HepG2 (cell line): ENCODE measurements at regions not wholly inside any gene's neighbourhood (a gene's known extent, or its start where the extent isn't known, plus 50 kb on each side); places are given as distances from the start of the nearest gene placed in this dataset.

Experiments used
- ATAC-seq: fragments of 200-7000 bp; cut with Tn5 transposase; 3 replicates; pipeline ENCODE4 v1.9.1; 2020; ENCODE audit warnings: mild to moderate bottlenecking, moderate library complexity
- BruUV-seq: library from RNA; stranded (reverse); fragments of 400-500 nt; replicated peaks from 2 replicates; lab custom pipeline; 2021; lab: Mats Ljungman, UMichigan
- CTCF ChIA-PET: fragments of 300-600 bp; formaldehyde crosslinking; extraction: SDS; loops from one replicate; lab custom pipeline; 2021; ENCODE audit warnings: low total read pairs, inconsistent platforms, low intra/inter-chr PET ratio; lab: Yijun Ruan, JAX
- POLR2A ChIA-PET: fragments of 350-600 bp; sonication (Branson Sonifier 250); formaldehyde crosslinking; loops from one replicate; lab custom pipeline; 2020; ENCODE audit warnings: antibody characterized with exemption, inconsistent platforms; lab: Yijun Ruan, JAX
- DNase-seq: peaks from one replicate; pipeline ENCODE4 v3.0.0-alpha.2; 2015; ENCODE audit warnings: low spot score
- FAIRE-seq: peaks from 3 replicates; lab custom pipeline; 2011; peaks lifted over from hg19 to GRCh38; lab: Jason Lieb, UNC
- H2AFZ ChIP-seq: one replicate; pipeline ENCODE4 v1.6.1; 2011; ENCODE audit warnings: low read length, inconsistent platforms
- H3K27ac ChIP-seq: fragments of 300-600 bp; 3 replicates; pipeline ENCODE4 v1.8.0; 2011; ENCODE audit warnings: mixed run types, mild to moderate bottlenecking, mixed read lengths, low read length, inconsistent platforms; ENCODE audit not compliant: insufficient read depth; ENCODE audit errors: extremely low read length
- H3K27me3 ChIP-seq, 2 experiments: fragments of 200-600 bp in 1 of 2; 2 replicates in 1 of 2; 3 replicates in 1 of 2; pipeline versions ENCODE4 v1.6.0 to v1.8.0; 2011; ENCODE audit warnings: low read length in 2 of 2, mild to moderate bottlenecking in 2 of 2, moderate library complexity in 2 of 2, inconsistent platforms in 1 of 2; ENCODE audit not compliant: insufficient read depth in 2 of 2, control insufficient read depth in 1 of 2
- H3K36me3 ChIP-seq, 2 experiments: fragments of 200-600 bp in 1 of 2; replicated peaks in 1 of 2; 2 replicates in 1 of 2; 3 replicates in 1 of 2; pipeline versions ENCODE4 v1.5.1 to v1.8.0; 2011; ENCODE audit warnings: low read length in 2 of 2, inconsistent platforms in 1 of 2; ENCODE audit not compliant: insufficient read depth in 2 of 2, control insufficient read depth in 1 of 2
- H3K4me1 ChIP-seq: 2 replicates; pipeline ENCODE4 v1.5.1; 2012; ENCODE audit warnings: low read length, inconsistent platforms; ENCODE audit not compliant: insufficient read depth
- H3K4me2 ChIP-seq: 2 replicates; pipeline ENCODE4 v1.6.0; 2011; ENCODE audit warnings: low read depth, low read length, inconsistent platforms
- H3K4me3 ChIP-seq, 3 experiments: fragments of 200-600 bp in 1 of 3; sonication (generic), shearing (Covaris generic) in 1 of 3; replicated peaks in 1 of 3; 2 replicates each; pipeline ENCODE4 v1.5.1; 2011 to 2016; ENCODE audit warnings: low read length in 3 of 3, inconsistent platforms in 2 of 3, low read depth in 2 of 3, mild to moderate bottlenecking in 2 of 3, control low read depth in 1 of 3, mixed read lengths in 1 of 3; ENCODE audit not compliant: insufficient read depth in 1 of 3
- H3K79me2 ChIP-seq: one replicate; pipeline ENCODE4 v1.6.1; 2011; ENCODE audit warnings: low read length, inconsistent platforms; ENCODE audit not compliant: insufficient read depth
- H3K9ac ChIP-seq: 2 replicates; pipeline ENCODE4 v1.6.0; 2011; ENCODE audit warnings: mild to moderate bottlenecking, low read depth, low read length, inconsistent platforms; ENCODE audit not compliant: insufficient read depth
- H3K9me3 ChIP-seq: 2 replicates; pipeline ENCODE4 v1.5.1; 2012; ENCODE audit warnings: mild to moderate bottlenecking, low read length
- H4K20me1 ChIP-seq: 2 replicates; pipeline ENCODE4 v1.6.0; 2011; ENCODE audit warnings: inconsistent platforms, mild to moderate bottlenecking, low read length, moderate library complexity; ENCODE audit not compliant: insufficient read depth
- BRF2 ChIP-seq: sonication (generic); formaldehyde crosslinking; IDR thresholded peaks from 2 replicates; pipeline ENCODE4 v1.8.1; 2022; ENCODE audit warnings: mild to moderate bottlenecking, missing genetic modification reagents
- HCFC1 ChIP-seq: fragments of 150-350 bp; IDR thresholded peaks from 2 replicates; pipeline ENCODE4 v1.6.1; 2014; ENCODE audit warnings: low read depth, low read length
- KAT2B ChIP-seq: fragments of 150-350 bp; IDR thresholded peaks from 2 replicates; pipeline ENCODE4 v1.6.1; 2014; ENCODE audit warnings: low read depth, low read length, borderline replicate concordance
- MTF2 ChIP-seq: sonication (generic); formaldehyde crosslinking; IDR thresholded peaks from 2 replicates; pipeline ENCODE4 v1.5.0; 2020; ENCODE audit warnings: missing genetic modification reagents, borderline replicate concordance
- MYNN ChIP-seq: sonication (generic); formaldehyde crosslinking; IDR thresholded peaks from 2 replicates; pipeline ENCODE4 v1.4.0; 2020; ENCODE audit warnings: mild to moderate bottlenecking, low read depth, missing genetic modification reagents
- PRDM10 ChIP-seq: sonication (generic); formaldehyde crosslinking; IDR thresholded peaks from 2 replicates; pipeline ENCODE4 v1.4.0; 2020; ENCODE audit warnings: low read depth, missing genetic modification reagents
- SMC3 ChIP-seq: IDR thresholded peaks from 2 replicates; pipeline ENCODE4 v1.6.1; 2011; ENCODE audit warnings: low read length, improper control_type of control experiment
- ZBTB43 ChIP-seq: sonication (generic); formaldehyde crosslinking; conservative IDR thresholded peaks from 2 replicates; pipeline ENCODE4 v1.4.0; 2020; ENCODE audit warnings: missing genetic modification reagents
- ZKSCAN1 ChIP-seq: fragments of 150-350 bp; IDR thresholded peaks from 2 replicates; pipeline ENCODE4 v1.6.1; 2014; ENCODE audit warnings: low read length
- ZNF446 ChIP-seq: sonication (generic); formaldehyde crosslinking; IDR thresholded peaks from 2 replicates; pipeline ENCODE4 v1.5.0; 2020; ENCODE audit warnings: mild to moderate bottlenecking, missing genetic modification reagents
- ZNF629 ChIP-seq: sonication (generic); formaldehyde crosslinking; conservative IDR thresholded peaks from 2 replicates; pipeline ENCODE4 v1.5.0; 2020; ENCODE audit warnings: missing genetic modification reagents
- WGBS: methylation state at CpG from one replicate; pipeline ENCODE4 v1.1.6; 2017; ENCODE audit warnings: low lambda C conversion rate; 5-methylcytosine and 5-hydroxymethylcytosine counted together
- in situ Hi-C: cut with HindIII; loops from 2 replicates; pipeline ENCODE4 v1.10.0; 2017; ENCODE audit warnings: low pct_unique_long_range_greater_than_20kb; ENCODE audit not compliant: extremely low pct_ligation_motif_present
- intact Hi-C: fragments of 100-400 bp; cut with micrococcal nuclease; formaldehyde crosslinking; loops from one replicate; pipeline ENCODE4 v1.10.0; 2022; ENCODE audit not compliant: unreplicated experiment

- intact Hi-C loops (no loop called here), in situ Hi-C loops (no loop called here)
- Histone ChIP-seq H3K79me2 (no peaks in the 10 kb centered on the region), H3K27me3 (peaks cover 0 to 37% of the 10 kb centered on the region in 2 experiments; a peak in 2 of 5 replicates), H3K4me2 (no peak overlapping the region), H3K9ac (no peak overlapping the region), H3K4me1 (no peaks in the 10 kb centered on the region), H2AFZ (no peak overlapping the region), H3K27ac (no peak overlapping the region), H4K20me1 (no peaks in the 10 kb centered on the region), H3K4me3 (no peak overlapping the region), H3K36me3 (no peaks in the 10 kb centered on the region), H3K9me3 (peaks cover 10% of the 10 kb centered on the region; the same call in 1 of the 2 replicates)
- WGBS: 0% methylated on average over 4 of the region's 4 CpGs
- TF ChIP-seq MYNN (no peak), ZNF629 (CRISPR knock-in tag) (peak; percentile 51; the same call in 1 of the 2 replicates)
- DNase-seq (no peak), ATAC-seq (no peak; the same call in 2 of the 3 replicates), FAIRE-seq (no peak)
- BruUV-seq: no TSS peak
- ChIA-PET POLR2A (no interaction called here), CTCF (no interaction called here)
These were observed 59.1 kb upstream of the LHX1 start for GRCh38 chr17:36878216-36878615.

GRCh38 chr17:36879027-36879426 lies 58.2 kb upstream of the LHX1 start:
- in situ Hi-C loops: no loop called here
- Histone ChIP-seq H3K9ac (no peak overlapping the region), H3K9me3 (peaks cover 10% of the 10 kb centered on the region; the same call in 1 of the 2 replicates), H3K4me1 (no peaks in the 10 kb centered on the region), H3K27me3 (peaks cover 0 to 37% of the 10 kb centered on the region in 2 experiments; a peak in 2 of 5 replicates)
- intact Hi-C loops: no loop called here
- 22% methylated on average over 4 of the region's 4 CpGs for WGBS
- POLR2A ChIA-PET: no interaction called here
- no peak for TF ChIP-seq BRF2 (CRISPR knock-in tag)
- TF ChIP-seq KAT2B: no peak
- TF ChIP-seq ZBTB43 (CRISPR knock-in tag): no peak
- TF ChIP-seq MTF2: no peak
- TF ChIP-seq ZNF446: no peak
- TF ChIP-seq ZKSCAN1: no peak
- TF ChIP-seq PRDM10 (CRISPR knock-in tag): no peak
- TF ChIP-seq SMC3: no peak
- TF ChIP-seq HCFC1: no peak
- TF ChIP-seq, all 625 proteins: peak for 0
- no peak overlapping the region for H2AFZ ChIP-seq
- no TSS peak for BruUV-seq
- no peak overlapping the region for H3K27ac ChIP-seq
- H3K4me3 ChIP-seq: no peak overlapping the region
- no peak for DNase-seq
- no peak for ATAC-seq
- no peaks in the 10 kb centered on the region for H3K36me3 ChIP-seq
- no peaks in the 10 kb centered on the region for H4K20me1 ChIP-seq
- no peak for FAIRE-seq
- no peak overlapping the region for H3K4me2 ChIP-seq
- no peaks in the 10 kb centered on the region for H3K79me2 ChIP-seq
- CTCF ChIA-PET: no interaction called here
